ENCODE measurements at regions not wholly inside any gene's neighbourhood (a gene's known extent, or its start where the extent isn't known, plus 50 kb on each side); places are given as distances from the start of the nearest gene placed in this dataset.
"Not testable (repeated sequence)": the region's sequence is repeated elsewhere in the genome, so short reads cannot be mapped to it uniquely, and the experiment has no call there.

DNA sequence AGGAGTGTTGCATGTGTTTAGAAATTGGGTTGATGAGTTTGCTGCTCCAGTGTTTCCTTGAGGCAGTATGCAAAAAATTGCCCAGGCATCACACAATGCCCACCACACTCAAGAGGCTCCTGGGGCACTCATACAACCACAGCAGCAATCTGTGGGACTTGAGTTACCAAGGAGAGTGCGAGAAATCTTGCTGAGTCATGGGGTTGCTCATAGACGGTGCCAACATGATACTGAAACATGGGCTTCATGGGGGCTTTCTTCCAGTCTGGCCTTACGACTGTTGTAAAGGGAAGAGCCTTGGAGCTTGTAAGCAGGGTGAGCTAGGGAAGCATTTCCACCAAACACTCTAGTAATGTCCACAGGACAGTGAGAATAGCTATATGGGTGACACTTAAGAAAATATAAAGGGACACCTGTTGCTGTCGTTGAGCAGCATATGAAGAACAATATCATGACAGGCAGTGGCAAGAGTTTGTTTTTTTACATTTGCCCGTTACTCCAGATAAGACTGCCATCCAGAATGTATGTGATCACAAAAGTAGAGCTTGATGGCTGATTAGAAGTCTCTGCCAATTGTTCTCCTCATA lies 1237.4 kb downstream of the UQCRFS1 start:
- no peak for DNase-seq (ENCODE audit: low read depth, low spot score)
- no peaks in the 10 kb centered on the region for H3K9me3 ChIP-seq (ENCODE audit: control insufficient read depth, insufficient read depth, low read length)
- no CpG with 5 or more reads among the region's 5 CpGs for WGBS (ENCODE audit: insufficient coverage, insufficient read length)
- no peaks in the 10 kb centered on the region for H3K4me1 ChIP-seq (ENCODE audit: control insufficient read depth, insufficient read depth, low read length)
- H3K36me3 ChIP-seq (ENCODE audit: control insufficient read depth, insufficient read depth, low read length) = no peaks in the 10 kb centered on the region
- H3K27me3 ChIP-seq (ENCODE audit: control insufficient read depth, insufficient read depth, low read length) = no peaks in the 10 kb centered on the region
- no peak overlapping the region for H3K4me3 ChIP-seq (ENCODE audit: low read length)
- H3K27ac ChIP-seq (ENCODE audit: low read length) = no peak overlapping the region

GRCh38 chr19:27974082-27974513 lies 1238.9 kb downstream of the UQCRFS1 start:
- no CpG with 5 or more reads among the region's 2 CpGs for WGBS (ENCODE audit: insufficient coverage, insufficient read length)
- Histone ChIP-seq H3K9me3 (ENCODE audit: control insufficient read depth, insufficient read depth, low read length) (no peaks in the 10 kb centered on the region), H3K36me3 (ENCODE audit: control insufficient read depth, insufficient read depth, low read length) (no peaks in the 10 kb centered on the region), H3K4me1 (ENCODE audit: control insufficient read depth, insufficient read depth, low read length) (no peaks in the 10 kb centered on the region), H3K27ac (ENCODE audit: low read length) (no peak overlapping the region), H3K27me3 (ENCODE audit: control insufficient read depth, insufficient read depth, low read length) (no peaks in the 10 kb centered on the region), H3K4me3 (ENCODE audit: low read length) (no peak overlapping the region)
- DNase-seq (ENCODE audit: low read depth, low spot score) = no peak

DNA sequence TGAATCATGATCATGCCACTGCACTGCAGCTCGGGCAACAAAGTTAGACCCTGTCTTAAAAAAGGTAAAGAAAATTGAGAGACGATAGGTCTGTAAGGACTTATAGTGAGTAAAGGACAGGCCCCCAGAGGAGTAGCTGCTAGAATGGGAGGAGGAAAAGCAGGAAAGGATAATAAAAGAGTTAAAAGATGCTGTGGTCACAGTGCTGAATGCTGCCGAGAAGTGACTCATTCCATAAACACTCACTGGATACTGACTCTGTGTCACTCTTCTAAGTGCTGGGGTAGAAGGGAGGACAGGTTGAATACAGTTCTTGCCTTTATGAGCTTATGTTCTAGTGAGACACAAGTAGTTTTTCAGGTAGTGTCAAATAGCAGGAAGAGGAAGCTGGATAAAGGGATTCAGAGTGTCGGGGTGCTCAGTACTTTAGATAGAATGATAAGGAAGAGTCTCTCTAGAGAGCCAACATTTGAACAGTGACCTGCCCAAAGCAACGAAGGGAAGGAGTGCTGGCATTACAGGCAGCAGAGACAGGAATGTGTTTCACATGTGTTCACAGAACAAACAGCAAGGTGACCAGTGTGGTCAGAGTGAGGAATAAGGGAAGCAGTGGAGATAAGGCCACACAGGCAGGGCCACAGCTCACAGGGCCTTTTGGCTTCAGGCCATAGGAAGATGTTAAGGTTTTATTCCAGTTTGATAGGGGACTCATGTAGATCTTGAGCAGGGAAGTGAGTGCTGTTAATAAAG lies 1240.5 kb downstream of the UQCRFS1 start:
- Histone ChIP-seq H3K27ac (ENCODE audit: low read length) (no peak overlapping the region), H3K9me3 (ENCODE audit: control insufficient read depth, insufficient read depth, low read length) (no peaks in the 10 kb centered on the region), H3K27me3 (ENCODE audit: control insufficient read depth, insufficient read depth, low read length) (no peaks in the 10 kb centered on the region), H3K4me3 (ENCODE audit: low read length) (no peak overlapping the region), H3K4me1 (ENCODE audit: control insufficient read depth, insufficient read depth, low read length) (no peaks in the 10 kb centered on the region), H3K36me3 (ENCODE audit: control insufficient read depth, insufficient read depth, low read length) (no peaks in the 10 kb centered on the region)
- WGBS (ENCODE audit: insufficient coverage, insufficient read length) = no CpG with 5 or more reads among the region's 5 CpGs
- no peak for DNase-seq (ENCODE audit: low read depth, low spot score)

- H3K27me3 ChIP-seq (ENCODE audit: control insufficient read depth, insufficient read depth, low read length) = no peaks in the 10 kb centered on the region
- no peaks in the 10 kb centered on the region for H3K9me3 ChIP-seq (ENCODE audit: control insufficient read depth, insufficient read depth, low read length)
- no peak overlapping the region for H3K27ac ChIP-seq (ENCODE audit: low read length)
- WGBS (ENCODE audit: insufficient coverage, insufficient read length) = no CpG with 5 or more reads among the region's 2 CpGs
- no peak overlapping the region for H3K4me3 ChIP-seq (ENCODE audit: low read length)
- no peaks in the 10 kb centered on the region for H3K4me1 ChIP-seq (ENCODE audit: control insufficient read depth, insufficient read depth, low read length)
- DNase-seq (ENCODE audit: low read depth, low spot score) = no peak
- no peaks in the 10 kb centered on the region for H3K36me3 ChIP-seq (ENCODE audit: control insufficient read depth, insufficient read depth, low read length)
These were observed 1241.1 kb downstream of the UQCRFS1 start for GRCh38 chr19:27971869-27972268.

DNA sequence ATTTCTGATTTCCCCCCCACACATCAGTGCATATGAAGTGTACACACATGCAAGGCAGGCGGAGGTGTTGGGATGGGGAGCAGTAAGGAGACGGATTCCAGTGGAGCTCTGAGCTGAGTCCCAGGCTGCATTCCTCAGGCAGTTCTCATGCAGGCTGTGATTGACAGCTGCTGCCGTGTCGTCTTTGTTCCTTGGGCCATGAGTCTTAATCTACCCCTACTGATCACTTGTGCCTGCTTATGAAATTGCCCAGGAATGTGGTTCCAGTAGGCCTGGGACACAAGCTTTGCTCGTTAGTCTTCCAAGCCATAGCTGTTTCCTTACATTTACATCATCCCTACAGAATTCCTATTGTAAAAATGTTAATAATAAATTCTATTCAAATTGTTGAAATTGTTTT lies 1241.9 kb downstream of the UQCRFS1 start:
- no peaks in the 10 kb centered on the region for H3K4me1 ChIP-seq (ENCODE audit: control insufficient read depth, insufficient read depth, low read length)
- no peaks in the 10 kb centered on the region for H3K36me3 ChIP-seq (ENCODE audit: control insufficient read depth, insufficient read depth, low read length)
- H3K9me3 ChIP-seq (ENCODE audit: control insufficient read depth, insufficient read depth, low read length) = no peaks in the 10 kb centered on the region
- no CpG with 5 or more reads among the region's 5 CpGs for WGBS (ENCODE audit: insufficient coverage, insufficient read length)
- no peak overlapping the region for H3K27ac ChIP-seq (ENCODE audit: low read length)
- H3K4me3 ChIP-seq (ENCODE audit: low read length) = no peak overlapping the region
- no peaks in the 10 kb centered on the region for H3K27me3 ChIP-seq (ENCODE audit: control insufficient read depth, insufficient read depth, low read length)
- DNase-seq (ENCODE audit: low read depth, low spot score) = no peak

DNA sequence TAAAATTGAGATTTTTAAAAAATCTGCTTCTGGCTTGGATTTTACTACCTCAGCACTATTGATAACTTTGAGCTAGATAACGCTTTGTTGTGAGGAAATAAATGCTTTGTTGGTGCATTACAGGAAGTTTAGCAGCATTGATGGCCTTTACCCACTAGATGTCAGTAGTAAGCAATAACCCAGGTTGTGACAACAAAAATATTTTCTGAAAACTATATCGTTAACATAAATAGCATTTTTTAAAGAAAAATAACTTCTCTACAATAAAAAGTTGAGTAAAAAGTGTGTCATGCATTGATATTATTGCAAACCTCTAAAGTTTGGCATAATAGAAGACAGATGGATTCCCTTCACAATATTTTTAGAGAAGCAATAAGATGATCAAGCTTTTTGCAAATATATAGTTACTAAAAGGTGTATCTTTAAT lies 1246.5 kb downstream of the UQCRFS1 start:
- Histone ChIP-seq H3K4me1 (ENCODE audit: control insufficient read depth, insufficient read depth, low read length) (no peaks in the 10 kb centered on the region), H3K27ac (ENCODE audit: low read length) (no peak overlapping the region), H3K36me3 (ENCODE audit: control insufficient read depth, insufficient read depth, low read length) (no peaks in the 10 kb centered on the region), H3K4me3 (ENCODE audit: low read length) (no peak overlapping the region), H3K27me3 (ENCODE audit: control insufficient read depth, insufficient read depth, low read length) (no peaks in the 10 kb centered on the region), H3K9me3 (ENCODE audit: control insufficient read depth, insufficient read depth, low read length) (no peaks in the 10 kb centered on the region)
- WGBS (ENCODE audit: insufficient coverage, insufficient read length) = no CpG with 5 or more reads among the region's 2 CpGs
- no peak for DNase-seq (ENCODE audit: low read depth, low spot score)

DNA sequence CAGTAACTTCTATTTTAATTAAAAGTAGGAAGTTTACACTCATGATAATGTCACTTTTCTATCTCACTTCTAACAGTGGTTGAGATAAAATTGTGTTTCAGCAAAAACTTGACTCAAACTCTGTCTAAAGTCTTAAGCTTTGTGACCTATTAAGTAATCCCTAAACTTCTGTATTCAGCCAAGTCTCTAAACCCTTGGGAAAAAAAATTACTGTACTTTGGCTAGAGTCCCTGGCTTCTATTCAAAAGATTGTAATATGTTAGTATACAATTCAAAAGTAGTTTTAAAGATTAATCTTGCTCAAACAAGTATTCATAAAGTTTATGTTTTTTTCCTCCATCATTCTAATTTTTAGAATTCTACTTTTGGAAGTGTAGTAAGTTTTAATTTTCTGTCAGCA lies 1248.8 kb downstream of the UQCRFS1 start:
- no peaks in the 10 kb centered on the region for H3K27me3 ChIP-seq (ENCODE audit: control insufficient read depth, insufficient read depth, low read length)
- H3K36me3 ChIP-seq (ENCODE audit: control insufficient read depth, insufficient read depth, low read length) = no peaks in the 10 kb centered on the region
- no peaks in the 10 kb centered on the region for H3K4me1 ChIP-seq (ENCODE audit: control insufficient read depth, insufficient read depth, low read length)
- H3K27ac ChIP-seq (ENCODE audit: low read length) = no peak overlapping the region
- no peak for DNase-seq (ENCODE audit: low read depth, low spot score)
- no peaks in the 10 kb centered on the region for H3K9me3 ChIP-seq (ENCODE audit: control insufficient read depth, insufficient read depth, low read length)
- H3K4me3 ChIP-seq (ENCODE audit: low read length) = no peak overlapping the region

DNA sequence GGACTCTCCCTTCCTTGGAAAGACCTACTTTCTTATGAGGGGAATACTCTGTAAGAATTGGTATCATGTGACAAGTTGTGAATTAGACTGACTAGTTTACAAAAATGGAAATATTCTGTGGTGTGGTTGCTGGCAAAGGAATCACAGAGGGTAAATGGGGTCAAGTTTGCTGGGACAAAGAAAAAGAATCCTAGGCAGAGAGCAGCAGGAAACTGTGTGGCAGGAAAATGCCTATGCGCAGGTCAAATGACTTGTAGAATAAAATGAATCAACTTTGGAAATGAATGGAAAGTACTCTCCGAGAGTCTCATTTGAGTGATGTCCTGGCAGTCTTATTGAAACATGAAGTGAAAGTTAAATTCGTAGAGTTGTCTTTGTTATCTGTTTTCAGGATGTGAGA lies 1250.7 kb downstream of the UQCRFS1 start:
- Histone ChIP-seq H3K4me3 (ENCODE audit: low read length) (no peak overlapping the region), H3K27ac (ENCODE audit: low read length) (no peak overlapping the region), H3K4me1 (ENCODE audit: control insufficient read depth, insufficient read depth, low read length) (no peaks in the 10 kb centered on the region), H3K36me3 (ENCODE audit: control insufficient read depth, insufficient read depth, low read length) (no peaks in the 10 kb centered on the region), H3K9me3 (ENCODE audit: control insufficient read depth, insufficient read depth, low read length) (no peaks in the 10 kb centered on the region), H3K27me3 (ENCODE audit: control insufficient read depth, insufficient read depth, low read length) (no peaks in the 10 kb centered on the region)
- no peak for DNase-seq (ENCODE audit: low read depth, low spot score)
- WGBS (ENCODE audit: insufficient coverage, insufficient read length) = no CpG with 5 or more reads among the region's 3 CpGs

GRCh38 chr19:27955485-27956480 lies 1257.2 kb downstream of the UQCRFS1 start:
- no peak for DNase-seq (ENCODE audit: low read depth, low spot score)
- H3K9me3 ChIP-seq (ENCODE audit: control insufficient read depth, insufficient read depth, low read length) = no peaks in the 10 kb centered on the region
- H3K27me3 ChIP-seq (ENCODE audit: control insufficient read depth, insufficient read depth, low read length) = no peaks in the 10 kb centered on the region
- no peak overlapping the region for H3K27ac ChIP-seq (ENCODE audit: low read length)
- H3K4me1 ChIP-seq (ENCODE audit: control insufficient read depth, insufficient read depth, low read length) = no peaks in the 10 kb centered on the region
- WGBS (ENCODE audit: insufficient coverage, insufficient read length) = no CpG with 5 or more reads among the region's 9 CpGs
- H3K4me3 ChIP-seq (ENCODE audit: low read length) = no peak overlapping the region
- H3K36me3 ChIP-seq (ENCODE audit: control insufficient read depth, insufficient read depth, low read length) = no peaks in the 10 kb centered on the region

DNA sequence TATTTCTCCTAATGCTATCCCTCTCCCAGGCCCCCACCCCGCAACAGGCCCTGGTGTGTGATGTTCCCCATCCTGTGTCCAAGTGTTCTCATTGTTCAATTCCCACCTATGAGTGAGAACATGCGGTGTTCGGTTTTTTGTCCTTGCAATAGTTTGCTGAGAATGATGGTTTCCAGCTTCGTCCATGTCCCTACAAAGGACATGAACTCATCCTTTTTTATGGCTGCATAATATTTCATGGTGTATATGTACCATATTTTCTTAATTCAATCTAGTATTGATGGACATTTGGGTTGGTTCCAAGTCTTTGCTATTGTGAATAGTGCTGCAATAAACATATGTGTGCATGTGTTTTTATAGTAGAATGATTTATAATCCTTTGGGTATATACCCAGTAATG lies 1270.3 kb downstream of the UQCRFS1 start:
- not testable (repeated sequence) for H3K9me3 ChIP-seq (ENCODE audit: control insufficient read depth, insufficient read depth, low read length); H3K4me1 ChIP-seq (ENCODE audit: control insufficient read depth, insufficient read depth, low read length); H3K27ac ChIP-seq (ENCODE audit: low read length); H3K4me3 ChIP-seq (ENCODE audit: low read length); H3K27me3 ChIP-seq (ENCODE audit: control insufficient read depth, insufficient read depth, low read length); DNase-seq (ENCODE audit: low read depth, low spot score); H3K36me3 ChIP-seq (ENCODE audit: control insufficient read depth, insufficient read depth, low read length)
- WGBS (ENCODE audit: insufficient coverage, insufficient read length) = no CpG with 5 or more reads among the region's 4 CpGs

All from iPS DF 6.9 (cell line).